ENCODE measurements at regions not wholly inside any gene's neighbourhood (a gene's known extent, or its start where the extent isn't known, plus 50 kb on each side); places are given as distances from the start of the nearest gene placed in this dataset.

DNA sequence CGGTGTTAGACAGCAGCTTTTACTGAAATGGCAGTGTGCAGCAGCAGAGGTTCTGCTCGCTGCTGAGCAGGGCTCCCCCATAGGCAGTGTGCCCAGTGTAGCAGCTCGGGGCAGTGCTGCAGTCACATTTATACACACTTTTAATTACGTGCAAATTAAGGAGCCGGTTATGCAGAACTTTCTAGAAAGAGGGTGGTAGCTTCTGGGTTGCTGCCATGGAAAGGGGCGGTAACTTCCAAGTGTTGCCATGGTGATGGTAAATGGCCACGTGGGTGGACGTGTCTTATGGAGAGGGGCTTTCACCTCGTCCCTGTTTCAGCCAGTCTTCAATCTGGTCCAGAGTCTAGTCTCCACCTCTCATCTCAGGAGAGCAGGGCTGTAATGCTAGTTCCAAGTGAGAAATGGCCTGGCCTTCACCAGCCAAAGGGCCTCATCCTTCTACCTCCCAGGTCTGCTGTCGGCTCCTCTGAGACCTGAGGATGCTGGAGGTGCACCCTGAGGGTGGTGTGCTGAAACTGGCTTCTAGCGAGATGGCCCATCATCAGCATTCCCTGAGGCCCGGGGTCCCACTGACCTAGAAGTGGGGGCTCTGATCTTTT is 180.5 kb upstream of the PMEPA1 start:
- TF ChIP-seq, protein P1, sequence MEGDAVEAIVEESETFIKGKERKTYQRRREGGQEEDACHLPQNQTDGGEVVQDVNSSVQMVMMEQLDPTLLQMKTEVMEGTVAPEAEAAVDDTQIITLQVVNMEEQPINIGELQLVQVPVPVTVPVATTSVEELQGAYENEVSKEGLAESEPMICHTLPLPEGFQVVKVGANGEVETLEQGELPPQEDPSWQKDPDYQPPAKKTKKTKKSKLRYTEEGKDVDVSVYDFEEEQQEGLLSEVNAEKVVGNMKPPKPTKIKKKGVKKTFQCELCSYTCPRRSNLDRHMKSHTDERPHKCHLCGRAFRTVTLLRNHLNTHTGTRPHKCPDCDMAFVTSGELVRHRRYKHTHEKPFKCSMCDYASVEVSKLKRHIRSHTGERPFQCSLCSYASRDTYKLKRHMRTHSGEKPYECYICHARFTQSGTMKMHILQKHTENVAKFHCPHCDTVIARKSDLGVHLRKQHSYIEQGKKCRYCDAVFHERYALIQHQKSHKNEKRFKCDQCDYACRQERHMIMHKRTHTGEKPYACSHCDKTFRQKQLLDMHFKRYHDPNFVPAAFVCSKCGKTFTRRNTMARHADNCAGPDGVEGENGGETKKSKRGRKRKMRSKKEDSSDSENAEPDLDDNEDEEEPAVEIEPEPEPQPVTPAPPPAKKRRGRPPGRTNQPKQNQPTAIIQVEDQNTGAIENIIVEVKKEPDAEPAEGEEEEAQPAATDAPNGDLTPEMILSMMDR (IDR thresholded peaks at IDR 0.05) = no peak
- TF ChIP-seq ZFX (IDR thresholded peaks at IDR 0.05; ENCODE audit: borderline replicate concordance) = no peak

All from 22Rv1 (cell line).